ENCODE measurements at regions not wholly inside any gene's neighbourhood (a gene's known extent, or its start where the extent isn't known, plus 50 kb on each side); places are given as distances from the start of the nearest gene placed in this dataset.

- TF ChIP-seq, protein P1, sequence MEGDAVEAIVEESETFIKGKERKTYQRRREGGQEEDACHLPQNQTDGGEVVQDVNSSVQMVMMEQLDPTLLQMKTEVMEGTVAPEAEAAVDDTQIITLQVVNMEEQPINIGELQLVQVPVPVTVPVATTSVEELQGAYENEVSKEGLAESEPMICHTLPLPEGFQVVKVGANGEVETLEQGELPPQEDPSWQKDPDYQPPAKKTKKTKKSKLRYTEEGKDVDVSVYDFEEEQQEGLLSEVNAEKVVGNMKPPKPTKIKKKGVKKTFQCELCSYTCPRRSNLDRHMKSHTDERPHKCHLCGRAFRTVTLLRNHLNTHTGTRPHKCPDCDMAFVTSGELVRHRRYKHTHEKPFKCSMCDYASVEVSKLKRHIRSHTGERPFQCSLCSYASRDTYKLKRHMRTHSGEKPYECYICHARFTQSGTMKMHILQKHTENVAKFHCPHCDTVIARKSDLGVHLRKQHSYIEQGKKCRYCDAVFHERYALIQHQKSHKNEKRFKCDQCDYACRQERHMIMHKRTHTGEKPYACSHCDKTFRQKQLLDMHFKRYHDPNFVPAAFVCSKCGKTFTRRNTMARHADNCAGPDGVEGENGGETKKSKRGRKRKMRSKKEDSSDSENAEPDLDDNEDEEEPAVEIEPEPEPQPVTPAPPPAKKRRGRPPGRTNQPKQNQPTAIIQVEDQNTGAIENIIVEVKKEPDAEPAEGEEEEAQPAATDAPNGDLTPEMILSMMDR (conservative IDR thresholded peaks at IDR 0.05; ENCODE audit: low read depth, low read length) = no peak
- no peak for DNase-seq (ENCODE audit: low read depth)
- no peak overlapping the region for H3K4me3 ChIP-seq (ENCODE audit: low read length)
Measured at GRCh38 chr1:36554323-36554628, 71.6 kb upstream of the CSF3R start.

DNA sequence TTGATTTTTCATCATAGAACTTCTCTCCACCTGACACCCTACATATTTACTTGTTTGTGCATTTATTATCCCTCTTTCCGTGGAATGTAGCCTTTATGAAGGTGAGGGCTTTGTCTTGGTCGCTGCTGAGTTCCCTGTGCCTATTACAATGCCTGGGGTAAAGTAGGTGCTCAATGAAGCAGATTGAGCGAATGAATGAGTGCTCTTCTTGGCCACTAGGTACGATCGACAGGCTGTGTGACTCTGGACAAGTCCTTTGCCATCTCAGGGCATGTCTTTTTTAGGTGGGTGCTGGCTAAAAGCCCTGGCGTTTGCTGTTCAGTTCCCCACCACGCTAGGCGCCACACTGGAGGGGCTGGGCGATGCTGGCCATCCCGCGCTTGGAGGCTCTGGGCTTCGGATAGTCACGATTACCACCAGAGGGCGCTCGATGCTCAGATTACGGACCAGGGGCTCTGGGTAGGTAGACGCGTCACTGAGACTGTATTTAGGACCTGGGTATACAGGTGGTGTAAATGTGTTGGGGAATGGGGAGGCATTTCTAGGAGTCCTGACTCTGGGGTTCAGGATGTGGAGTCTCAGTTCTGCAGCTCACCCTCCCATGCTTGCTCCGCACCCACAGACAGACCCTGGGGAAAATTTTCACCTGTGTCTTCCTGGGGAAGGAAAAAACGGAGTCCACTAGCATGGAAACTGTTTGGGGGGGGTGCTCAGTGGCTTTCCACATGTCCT, 71.0 kb upstream of the CSF3R start:
- DNase-seq (ENCODE audit: low read depth) = peak; percentile 5
- no peak overlapping the region for H3K4me3 ChIP-seq (ENCODE audit: low read length)
- TF ChIP-seq, protein P1 (conservative IDR thresholded peaks at IDR 0.05; ENCODE audit: low read depth, low read length) = peak; percentile 76

DNA sequence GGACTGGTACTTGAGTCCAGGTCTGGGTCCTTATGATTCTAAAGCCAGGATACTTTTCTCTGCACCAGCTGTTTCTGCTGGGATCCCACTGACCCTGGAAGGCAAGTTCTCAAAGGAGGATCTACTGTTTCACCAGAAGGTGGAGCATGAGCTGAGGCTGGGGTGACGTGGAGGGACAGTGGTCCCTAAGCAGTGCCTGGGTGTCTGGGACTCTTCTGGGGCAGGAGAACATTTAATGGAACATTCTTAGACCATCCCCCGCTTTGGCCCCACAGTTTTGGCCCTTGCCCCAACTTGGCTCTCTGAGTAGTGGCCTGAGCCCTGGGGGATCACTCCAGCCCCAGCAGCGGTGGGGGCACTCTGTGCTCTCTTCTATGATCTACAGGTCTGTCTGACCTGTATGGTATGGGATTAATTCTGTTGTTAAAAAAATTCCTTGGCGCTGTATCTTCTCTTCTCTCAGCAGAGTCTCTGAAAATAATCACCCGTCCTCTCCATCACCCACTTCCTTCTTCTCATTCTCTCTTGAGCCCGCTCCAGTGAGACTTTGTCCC, 60.3 kb upstream of the CSF3R start:
- TF ChIP-seq, protein P1 (conservative IDR thresholded peaks at IDR 0.05; ENCODE audit: low read depth, low read length) = peak; percentile 38
- H3K4me3 ChIP-seq (ENCODE audit: low read length) = no peak overlapping the region
- DNase-seq (ENCODE audit: low read depth) = no peak

- no peak overlapping the region for H3K4me3 ChIP-seq (ENCODE audit: low read length)
- TF ChIP-seq, protein P1 (conservative IDR thresholded peaks at IDR 0.05; ENCODE audit: low read depth, low read length) = no peak
- no peak for DNase-seq (ENCODE audit: low read depth)
Measured at GRCh38 chr1:36542024-36542961, 59.6 kb upstream of the CSF3R start.

- no peak for DNase-seq (ENCODE audit: low read depth)
- no peak overlapping the region for H3K4me3 ChIP-seq (ENCODE audit: low read length)
- TF ChIP-seq, protein P1 (conservative IDR thresholded peaks at IDR 0.05; ENCODE audit: low read depth, low read length) = no peak
Measured at GRCh38 chr1:36540056-36540455, 57.3 kb upstream of the CSF3R start.

DNA sequence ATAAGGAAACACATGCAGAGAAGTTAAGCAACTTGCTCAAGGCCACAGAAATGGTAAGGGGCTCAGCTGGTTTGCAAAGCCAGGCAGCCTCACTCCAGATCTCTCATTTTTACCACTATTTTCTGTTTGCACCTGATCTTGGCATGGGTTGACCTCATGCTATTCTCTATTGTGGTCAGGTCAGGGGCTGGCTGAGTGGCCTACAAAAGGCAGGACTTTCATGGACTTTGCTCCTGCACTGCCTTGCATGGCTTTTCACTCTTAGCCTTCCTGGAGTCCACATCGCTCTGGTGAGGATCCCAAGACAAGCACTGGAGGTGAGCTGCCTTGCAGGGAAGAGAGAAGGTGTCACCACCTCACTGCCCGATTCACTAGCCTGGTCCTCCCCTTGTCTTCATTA, 56.8 kb upstream of the CSF3R start:
- H3K4me3 ChIP-seq (ENCODE audit: low read length) = no peak overlapping the region
- TF ChIP-seq, protein P1 (conservative IDR thresholded peaks at IDR 0.05; ENCODE audit: low read depth, low read length) = no peak
- DNase-seq (ENCODE audit: low read depth) = no peak

Measured in retinal pigment epithelial cell (primary cell).